LNCAP (cell line): ENCODE measurements at regions not wholly inside any gene's neighbourhood (a gene's known extent, or its start where the extent isn't known, plus 50 kb on each side); places are given as distances from the start of the nearest gene placed in this dataset.

ENCODE experiments used
- CTCF ChIP-seq: fragments of 450-650 bp; IDR thresholded peaks from 2 replicates; pipeline ENCODE4 v1.5.1; 2017; ENCODE audit warnings: mild to moderate bottlenecking

DNA sequence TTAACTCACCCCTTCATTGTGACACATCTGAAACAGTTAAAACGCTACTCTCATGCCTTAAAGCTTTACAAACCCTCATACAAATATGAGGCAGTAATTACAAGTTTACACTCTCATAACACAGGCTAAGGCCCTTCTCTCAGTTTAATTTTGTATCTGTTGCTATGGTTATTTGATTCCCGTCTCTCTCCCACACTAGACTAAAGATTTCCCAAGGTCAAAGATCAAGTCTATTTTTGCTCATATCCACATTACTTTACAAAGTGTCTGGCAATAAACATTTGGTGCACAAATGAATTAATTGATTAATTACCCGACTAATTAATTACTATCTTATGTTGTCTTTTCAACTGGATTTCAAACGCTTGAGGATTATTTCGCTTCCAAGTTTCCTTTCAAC, 86.4 kb upstream of the MYOCD start:
- TF ChIP-seq CTCF: no peak

GRCh38 chr17:12580640-12581039, 85.0 kb upstream of the MYOCD start:
- TF ChIP-seq CTCF: no peak

DNA sequence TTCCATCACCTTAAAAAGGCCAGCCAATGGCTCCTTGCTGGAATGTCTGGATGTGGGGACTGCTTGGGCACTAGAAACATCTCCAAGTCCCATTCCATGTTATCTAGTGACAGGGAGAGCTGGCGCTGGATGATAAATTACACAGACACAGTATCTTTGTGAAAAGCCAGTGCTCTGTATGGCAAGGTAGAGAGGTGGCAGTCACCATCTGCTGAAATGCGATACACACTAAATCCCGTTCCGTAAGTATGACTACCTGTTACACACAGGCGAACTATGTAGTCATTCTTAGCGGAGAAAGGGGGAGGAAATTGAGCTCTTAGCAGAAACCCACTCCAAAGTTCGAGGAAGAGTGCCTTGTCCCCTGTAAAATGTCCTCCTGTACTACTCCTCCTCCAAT, 81.0 kb upstream of the MYOCD start:
- no peak for TF ChIP-seq CTCF

DNA sequence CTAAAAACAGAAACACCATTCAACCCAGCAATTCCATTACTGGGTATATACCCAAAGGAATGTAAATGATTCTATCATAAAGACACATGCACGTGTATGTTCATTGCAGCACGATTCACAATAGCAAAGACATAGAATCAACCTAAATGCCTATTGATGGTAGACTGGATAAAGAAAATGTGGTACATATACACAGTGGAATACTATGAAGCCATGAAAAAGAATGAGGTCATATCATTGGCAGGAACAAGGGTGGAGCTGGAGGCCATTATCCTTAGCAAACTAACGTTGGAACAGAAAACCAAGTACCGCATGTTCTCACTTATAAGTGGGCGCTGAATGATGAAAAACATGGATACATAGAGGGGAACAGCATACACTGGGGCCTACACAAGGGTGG, 77.2 kb upstream of the MYOCD start:
- TF ChIP-seq CTCF: no peak

DNA sequence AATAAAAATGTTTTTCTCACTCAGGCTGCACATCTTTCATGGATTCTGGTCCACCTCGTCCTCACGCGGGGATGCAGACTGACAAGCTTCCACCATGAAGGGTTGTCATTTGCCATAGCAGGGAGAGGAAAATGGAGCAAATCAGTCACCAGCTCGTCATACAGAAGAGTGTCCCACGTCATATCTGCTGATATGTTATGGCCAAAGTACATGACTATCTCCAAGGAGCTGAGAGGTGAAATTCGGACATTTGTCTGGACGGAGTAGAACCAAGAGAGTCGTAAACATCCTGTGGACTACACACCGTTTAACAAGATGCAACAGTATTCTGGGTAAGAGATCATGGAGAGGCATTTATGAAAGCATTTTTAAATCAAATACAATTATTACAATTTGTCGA, 75.3 kb upstream of the MYOCD start:
- no peak for TF ChIP-seq CTCF

DNA sequence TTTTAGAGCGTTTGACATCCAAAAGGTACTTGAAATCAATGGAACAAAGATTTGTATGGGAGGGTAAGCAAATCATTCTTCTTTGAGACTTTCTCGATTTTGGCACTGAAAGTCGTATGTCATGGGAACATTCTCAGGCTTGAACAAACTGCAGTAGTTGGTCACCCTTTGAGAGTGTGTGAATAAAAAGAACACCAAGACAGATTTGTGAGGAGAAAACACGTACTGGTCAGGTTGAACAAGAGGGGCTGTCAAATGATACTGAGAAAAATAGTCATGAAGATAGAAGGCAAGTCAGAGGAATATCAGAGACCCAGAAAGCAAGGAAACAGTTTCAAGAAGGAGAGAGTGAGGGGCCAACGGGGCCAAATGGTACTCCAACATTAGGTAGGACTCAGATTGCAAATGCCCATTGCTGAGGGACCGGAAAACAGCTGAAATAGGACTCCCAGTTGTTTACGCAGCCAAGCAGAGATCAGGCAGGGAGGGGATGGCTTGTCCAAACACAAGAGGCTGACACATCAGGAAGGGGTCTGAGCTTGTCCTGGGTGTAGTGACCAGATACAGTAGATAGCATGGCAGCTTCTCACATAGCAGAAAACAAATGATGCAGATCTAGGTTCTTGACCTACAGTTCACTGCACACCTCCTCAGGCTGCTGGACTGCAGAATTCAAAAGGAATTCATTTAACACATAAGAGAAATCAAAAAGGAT, 74.5 kb upstream of the MYOCD start:
- TF ChIP-seq CTCF: no peak

DNA sequence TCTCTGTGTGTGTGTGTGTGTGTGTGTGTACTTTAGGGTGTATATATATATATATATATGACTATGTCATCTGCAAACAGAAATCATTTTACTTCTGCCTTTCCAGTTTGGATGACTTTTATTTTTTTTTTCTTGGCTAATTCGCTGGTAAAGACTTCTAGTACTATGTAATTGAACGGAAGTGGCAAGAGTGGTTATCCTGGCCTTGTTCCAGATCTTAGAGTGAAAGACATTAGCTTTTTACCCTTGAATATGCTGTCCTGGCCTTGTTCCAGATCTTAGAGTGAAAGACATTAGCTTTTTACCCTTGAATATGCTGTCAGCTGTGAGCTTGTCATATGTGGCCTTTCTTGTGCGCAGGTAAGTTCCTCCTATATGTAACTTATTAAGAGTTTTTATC, 72.7 kb upstream of the MYOCD start:
- TF ChIP-seq CTCF: no peak

GRCh38 chr17:12596961-12597360, 68.7 kb upstream of the MYOCD start:
- no peak for TF ChIP-seq CTCF
